Suprapubic skin (tissue), 3 donors: ENCODE measurements at regions not wholly inside any gene's neighbourhood (a gene's known extent, or its start where the extent isn't known, plus 50 kb on each side); places are given as distances from the start of the nearest gene placed in this dataset.
"Not testable (repeated sequence)": the region's sequence is repeated elsewhere in the genome, so short reads cannot be mapped to it uniquely, and the experiment has no call there.

ENCODE experiments used
- POLR2A ChIP-seq, 2 donors: fragments of 450-650 bp; IDR thresholded peaks; one replicate each; pipeline ENCODE4 v1.6.1; 2017; ENCODE audit warnings: antibody characterized with exemption in 2 of 2, mild to moderate bottlenecking in 2 of 2, moderate library complexity in 2 of 2
- TF ChIP-seq, protein P1 (sequence below), 2 donors: fragments of 200-600 bp in 1 of 2; fragments of 450-650 bp in 1 of 2; sonication (generic) in 1 of 2; IDR thresholded peaks; one replicate each; pipeline ENCODE4 v1.5.1; 2016 to 2019; ENCODE audit warnings: antibody characterized with exemption in 2 of 2, mild to moderate bottlenecking in 1 of 2, moderate library complexity in 1 of 2

DNA sequence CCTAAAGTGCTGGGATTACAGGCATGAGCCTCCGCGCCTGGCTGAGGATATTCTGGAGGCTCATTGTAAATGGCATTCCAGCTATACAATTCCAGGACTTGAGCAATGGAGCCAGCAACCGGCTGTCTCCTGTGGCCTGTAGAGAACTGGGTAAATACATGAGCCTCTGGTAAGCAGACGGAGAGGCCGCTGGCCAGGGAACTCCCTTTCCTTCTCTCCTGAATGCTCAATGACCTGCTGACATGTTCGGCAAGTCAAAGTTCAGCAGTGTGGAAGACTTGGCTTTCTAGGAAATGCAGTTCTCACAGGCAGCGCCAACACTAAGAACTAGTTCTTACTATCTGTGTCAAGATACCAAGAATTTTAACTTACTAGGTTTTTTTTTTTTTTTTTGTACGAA is 139.8 kb downstream of the SEPTIN7 start:
- TF ChIP-seq POLR2A (IDR thresholded peaks at IDR 0.05): not testable (repeated sequence)
- TF ChIP-seq, protein P1, sequence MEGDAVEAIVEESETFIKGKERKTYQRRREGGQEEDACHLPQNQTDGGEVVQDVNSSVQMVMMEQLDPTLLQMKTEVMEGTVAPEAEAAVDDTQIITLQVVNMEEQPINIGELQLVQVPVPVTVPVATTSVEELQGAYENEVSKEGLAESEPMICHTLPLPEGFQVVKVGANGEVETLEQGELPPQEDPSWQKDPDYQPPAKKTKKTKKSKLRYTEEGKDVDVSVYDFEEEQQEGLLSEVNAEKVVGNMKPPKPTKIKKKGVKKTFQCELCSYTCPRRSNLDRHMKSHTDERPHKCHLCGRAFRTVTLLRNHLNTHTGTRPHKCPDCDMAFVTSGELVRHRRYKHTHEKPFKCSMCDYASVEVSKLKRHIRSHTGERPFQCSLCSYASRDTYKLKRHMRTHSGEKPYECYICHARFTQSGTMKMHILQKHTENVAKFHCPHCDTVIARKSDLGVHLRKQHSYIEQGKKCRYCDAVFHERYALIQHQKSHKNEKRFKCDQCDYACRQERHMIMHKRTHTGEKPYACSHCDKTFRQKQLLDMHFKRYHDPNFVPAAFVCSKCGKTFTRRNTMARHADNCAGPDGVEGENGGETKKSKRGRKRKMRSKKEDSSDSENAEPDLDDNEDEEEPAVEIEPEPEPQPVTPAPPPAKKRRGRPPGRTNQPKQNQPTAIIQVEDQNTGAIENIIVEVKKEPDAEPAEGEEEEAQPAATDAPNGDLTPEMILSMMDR (IDR thresholded peaks at IDR 0.05): not testable (repeated sequence)
